Spleen (tissue), 11 donors: ENCODE measurements at regions not wholly inside any gene's neighbourhood (a gene's known extent, or its start where the extent isn't known, plus 50 kb on each side); places are given as distances from the start of the nearest gene placed in this dataset.

Source experiments
- DNase-seq: peaks from one replicate; pipeline ENCODE4 v3.0.0-alpha.2; 2020
- H3K27ac ChIP-seq, 8 donors: fragments of 200-600 bp; sonication (generic) in 7 of 8; 1 replicate in 4 of 8; 2 replicates in 4 of 8; pipeline versions ENCODE4 v1.5.0 to v1.8.0; 2016 to 2021; ENCODE audit warnings: inconsistent platforms in 4 of 8, mild to moderate bottlenecking in 4 of 8, moderate library complexity in 1 of 8
- H3K27me3 ChIP-seq, 7 donors: fragments of 200-600 bp; sonication (generic) in 6 of 7; replicated peaks in 1 of 7; 1 replicate in 4 of 7; 2 replicates in 3 of 7; pipeline versions ENCODE4 v1.5.0 to v1.8.0; 2016 to 2021; ENCODE audit warnings: inconsistent platforms in 3 of 7, mild to moderate bottlenecking in 1 of 7
- H3K36me3 ChIP-seq, 6 donors: fragments of 200-600 bp; sonication (generic) in 5 of 6; 1 replicate in 4 of 6; 2 replicates in 2 of 6; pipeline versions ENCODE4 v1.5.0 to v1.8.0; 2016 to 2021; ENCODE audit warnings: inconsistent platforms in 2 of 6
- H3K4me1 ChIP-seq, 6 donors: fragments of 200-600 bp; sonication (generic) in 5 of 6; 1 replicate in 3 of 6; 2 replicates in 3 of 6; pipeline versions ENCODE4 v1.5.0 to v1.8.0; 2016 to 2021; ENCODE audit warnings: inconsistent platforms in 3 of 6
- H3K4me3 ChIP-seq, 8 donors: fragments of 200-600 bp; sonication (generic) in 7 of 8; 1 replicate in 4 of 8; 2 replicates in 4 of 8; pipeline versions ENCODE4 v1.5.0 to v1.8.0; 2016 to 2021; ENCODE audit warnings: inconsistent platforms in 4 of 8, mild to moderate bottlenecking in 4 of 8, moderate library complexity in 2 of 8
- H3K9me3 ChIP-seq, 8 donors: fragments of 200-600 bp; sonication (generic) in 7 of 8; 1 replicate in 4 of 8; 2 replicates in 4 of 8; pipeline versions ENCODE4 v1.5.0 to v1.8.0; 2016 to 2021; ENCODE audit warnings: inconsistent platforms in 4 of 8
- POLR2A ChIP-seq, 3 donors: fragments of 450-650 bp; IDR thresholded peaks; one replicate each; pipeline ENCODE4 v1.5.1; 2017; ENCODE audit warnings: antibody characterized with exemption in 3 of 3, mild to moderate bottlenecking in 1 of 3
- POLR2AphosphoS5 ChIP-seq, 3 donors: sonication (generic); formaldehyde crosslinking; IDR thresholded peaks; one replicate each; pipeline ENCODE4 v1.5.1; 2017; ENCODE audit warnings: antibody characterized with exemption in 3 of 3
- WGBS, 5 donors: extraction: QIAGEN DNeasy Blood & Tissue Kit in 3 of 5; methylation state at CpG; one replicate each; pipeline versions ENCODE4 v1.1.5 to v1.1.7; 2013 to 2018; 5-methylcytosine and 5-hydroxymethylcytosine counted together
- intact Hi-C: fragments of 100-400 bp; cut with DNase I; formaldehyde crosslinking; loops from one replicate; pipeline ENCODE4 v1.15.0; 2023; ENCODE audit warnings: low total_unique reads
- TF ChIP-seq, protein P1 (sequence below), 11 experiments: fragments of 200-600 bp in 7 of 11; fragments of 450-650 bp in 4 of 11; sonication (generic) in 4 of 11; IDR thresholded peaks in 8 of 11; conservative IDR thresholded peaks in 3 of 11; 1 replicate in 7 of 11; 2 replicates in 4 of 11; pipeline versions ENCODE4 v1.4.0 to v1.8.0; 2016 to 2021; ENCODE audit warnings: antibody characterized with exemption in 11 of 11, inconsistent platforms in 4 of 11, mild to moderate bottlenecking in 1 of 11
- donor health status: healthy with polysubstance abuse.
- donor health status: DM: no; HTN: no; CAD: no; lungs with moderate emphysema.
- donor health status: DM: no; HTN: no; CAD: no.
- donor health status: Bipolar disorder and iron deficiency.
- donor health status: healthy.
- donor health status: DM: no; HTN: no; CAD: no.
- donor health status: DM: yes; HTN: yes; CAD: no.

DNA sequence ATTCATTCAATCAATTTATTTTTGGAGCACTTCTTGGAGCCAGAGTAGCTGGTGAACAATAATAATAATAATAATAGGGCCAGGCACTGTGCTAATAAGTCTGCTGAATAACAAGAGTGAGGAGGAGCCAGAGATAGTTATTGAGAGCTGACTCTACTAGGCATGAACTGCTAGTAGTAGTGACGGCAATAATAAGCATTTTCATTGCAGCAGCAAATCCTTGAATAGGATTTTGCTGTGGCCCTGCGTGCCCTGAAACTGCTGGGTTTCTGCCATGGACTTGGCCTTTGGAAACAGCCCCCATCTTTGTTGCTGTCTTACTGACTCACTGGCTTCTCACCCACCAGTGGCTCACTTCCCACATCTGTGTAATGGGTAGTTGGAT is 545.9 kb downstream of the MIAT start:
- H3K4me3 ChIP-seq, result no peak overlapping the region

DNA sequence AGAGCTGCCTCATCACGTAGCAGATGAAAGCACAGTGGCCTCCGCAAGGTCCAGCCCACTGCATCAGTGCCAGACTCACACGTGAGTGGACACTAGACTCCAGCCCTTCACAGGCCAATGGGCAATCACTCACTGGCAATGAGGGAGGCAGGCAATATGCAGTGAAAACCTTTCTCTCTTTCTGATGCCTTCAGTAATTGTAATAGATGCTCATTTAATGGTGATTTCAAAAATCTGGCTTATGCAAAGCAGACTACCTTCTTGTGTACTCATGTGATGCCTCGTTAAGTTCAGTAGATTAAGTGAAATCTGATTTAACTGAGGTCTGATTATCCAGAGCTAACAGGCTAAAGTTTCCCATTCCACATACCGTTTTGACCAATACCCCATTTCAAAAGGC is 546.9 kb downstream of the MIAT start:
- no peak for DNase-seq

More for the DNA sequence above, 545.9 kb downstream of the MIAT start:
- H3K36me3 ChIP-seq, result no peaks in the 10 kb centered on the region
- H3K4me1 ChIP-seq, result no peaks in the 10 kb centered on the region
- no peak overlapping the region for H3K27ac ChIP-seq
- DNase-seq, result no peak
- no peaks in the 10 kb centered on the region for H3K9me3 ChIP-seq
- TF ChIP-seq, protein P1, sequence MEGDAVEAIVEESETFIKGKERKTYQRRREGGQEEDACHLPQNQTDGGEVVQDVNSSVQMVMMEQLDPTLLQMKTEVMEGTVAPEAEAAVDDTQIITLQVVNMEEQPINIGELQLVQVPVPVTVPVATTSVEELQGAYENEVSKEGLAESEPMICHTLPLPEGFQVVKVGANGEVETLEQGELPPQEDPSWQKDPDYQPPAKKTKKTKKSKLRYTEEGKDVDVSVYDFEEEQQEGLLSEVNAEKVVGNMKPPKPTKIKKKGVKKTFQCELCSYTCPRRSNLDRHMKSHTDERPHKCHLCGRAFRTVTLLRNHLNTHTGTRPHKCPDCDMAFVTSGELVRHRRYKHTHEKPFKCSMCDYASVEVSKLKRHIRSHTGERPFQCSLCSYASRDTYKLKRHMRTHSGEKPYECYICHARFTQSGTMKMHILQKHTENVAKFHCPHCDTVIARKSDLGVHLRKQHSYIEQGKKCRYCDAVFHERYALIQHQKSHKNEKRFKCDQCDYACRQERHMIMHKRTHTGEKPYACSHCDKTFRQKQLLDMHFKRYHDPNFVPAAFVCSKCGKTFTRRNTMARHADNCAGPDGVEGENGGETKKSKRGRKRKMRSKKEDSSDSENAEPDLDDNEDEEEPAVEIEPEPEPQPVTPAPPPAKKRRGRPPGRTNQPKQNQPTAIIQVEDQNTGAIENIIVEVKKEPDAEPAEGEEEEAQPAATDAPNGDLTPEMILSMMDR (IDR thresholded peaks at IDR 0.05 in 8 of 11, conservative IDR thresholded peaks at IDR 0.05 in 3 of 11), result no peak
- TF ChIP-seq POLR2A (IDR thresholded peaks at IDR 0.05), result no peak
- TF ChIP-seq POLR2AphosphoS5 (IDR thresholded peaks at IDR 0.05), result no peak
- intact Hi-C loops, result no loop called here
- 85 to 95% (median 91%) methylated on average over 2 of the region's 2 CpGs for WGBS, 5 donors
- peaks cover 0 to 15% (median 0%) of the 10 kb centered on the region in 7 donors for H3K27me3 ChIP-seq

DNA sequence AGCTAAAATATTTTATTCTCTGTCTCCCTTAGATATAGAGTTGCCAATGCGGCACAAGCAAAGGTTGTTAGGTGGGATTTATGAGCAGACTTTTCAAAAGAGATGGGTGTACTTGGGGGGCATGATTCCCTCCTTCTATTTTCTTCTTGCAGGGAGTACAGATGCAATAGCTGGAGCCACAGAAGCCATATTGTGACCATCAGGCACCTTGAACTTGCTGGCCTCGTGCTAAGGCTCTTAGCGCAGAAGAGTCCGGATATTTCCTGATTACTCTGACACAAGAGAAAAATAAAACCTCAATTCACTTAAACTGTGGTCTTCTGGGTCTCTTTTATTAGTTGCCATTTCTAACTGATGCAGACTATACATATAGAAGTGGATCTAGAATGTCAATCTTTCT is 547.4 kb downstream of the MIAT start:
- DNase-seq, result no peak
- TF ChIP-seq, protein P1 (IDR thresholded peaks at IDR 0.05 in 8 of 11, conservative IDR thresholded peaks at IDR 0.05 in 3 of 11), result no peak
- TF ChIP-seq POLR2AphosphoS5 (IDR thresholded peaks at IDR 0.05), result no peak
- TF ChIP-seq POLR2A (IDR thresholded peaks at IDR 0.05), result no peak
- Histone ChIP-seq H3K4me3 (no peak overlapping the region), H3K27ac (no peak overlapping the region), H3K9me3 (no peaks in the 10 kb centered on the region), H3K4me1 (no peaks in the 10 kb centered on the region), H3K36me3 (no peaks in the 10 kb centered on the region), H3K27me3 (peaks cover 0 to 18% (median 0%) of the 10 kb centered on the region in 7 donors)
- intact Hi-C loops, result no loop called here
- 89 to 97% (median 93%) methylated on average over 4 of the region's 4 CpGs for WGBS, 5 donors

More for the DNA sequence above, 546.9 kb downstream of the MIAT start:
- Histone ChIP-seq H3K4me3 (no peak overlapping the region), H3K27me3 (peaks cover 0 to 18% (median 0%) of the 10 kb centered on the region in 7 donors), H3K4me1 (no peaks in the 10 kb centered on the region), H3K27ac (no peak overlapping the region), H3K9me3 (no peaks in the 10 kb centered on the region), H3K36me3 (no peaks in the 10 kb centered on the region)
- TF ChIP-seq, protein P1 (IDR thresholded peaks at IDR 0.05 in 8 of 11, conservative IDR thresholded peaks at IDR 0.05 in 3 of 11), result no peak
- TF ChIP-seq POLR2AphosphoS5 (IDR thresholded peaks at IDR 0.05) (no peak), POLR2A (IDR thresholded peaks at IDR 0.05) (no peak)
- intact Hi-C loops, result no loop called here
- WGBS, 5 donors, result 78 to 86% (median 79%) methylated on average over 5 of the region's 5 CpGs

DNA sequence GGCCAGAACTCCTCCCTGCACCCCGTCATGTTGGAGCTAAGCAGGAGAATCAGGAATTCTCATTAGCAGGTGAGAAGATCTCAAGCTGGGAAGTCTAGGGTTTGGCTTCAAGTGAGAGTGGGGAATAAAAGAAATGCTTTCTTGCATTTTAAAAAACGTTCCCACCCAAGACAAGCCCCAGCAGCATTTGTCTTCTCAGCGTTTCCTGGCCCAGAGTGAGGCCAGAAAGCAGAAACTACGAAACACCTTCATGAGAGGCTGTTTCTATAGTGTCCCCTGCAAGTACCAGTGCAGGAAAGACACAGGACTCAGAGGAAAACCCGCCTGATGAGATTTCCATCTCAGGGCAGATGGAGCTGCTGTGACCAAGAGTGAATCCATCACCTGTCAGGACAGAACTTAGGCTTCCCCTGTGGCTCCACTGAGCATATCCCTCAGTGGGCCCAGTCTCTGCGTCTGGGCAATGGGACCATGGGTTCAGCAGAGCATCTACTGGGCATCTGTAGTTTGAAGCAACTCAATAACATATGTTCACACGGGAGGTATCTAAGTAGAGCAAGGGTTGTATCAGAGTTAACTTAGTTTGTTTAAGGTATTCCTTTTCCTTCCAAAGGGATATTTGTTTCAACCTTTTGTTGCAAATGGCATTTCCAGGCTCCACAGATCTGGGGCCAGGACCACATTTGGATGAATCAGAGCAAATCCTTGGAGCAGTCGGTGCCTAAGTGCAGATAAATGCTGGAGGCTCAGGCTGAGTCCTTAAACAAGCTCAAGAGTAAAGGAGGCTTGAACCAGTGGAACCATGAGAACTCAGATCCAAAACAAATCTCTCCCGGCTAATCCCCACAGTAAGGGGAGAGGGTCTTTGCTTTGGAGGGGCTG is 548.3 kb downstream of the MIAT start:
- Histone ChIP-seq H3K9me3 (no peaks in the 10 kb centered on the region), H3K27ac (no peak overlapping the region), H3K4me1 (no peaks in the 10 kb centered on the region), H3K27me3 (peaks cover 0 to 18% (median 0%) of the 10 kb centered on the region in 7 donors), H3K36me3 (no peaks in the 10 kb centered on the region), H3K4me3 (no peak overlapping the region)
- TF ChIP-seq POLR2AphosphoS5 (IDR thresholded peaks at IDR 0.05), result no peak
- TF ChIP-seq, protein P1 (IDR thresholded peaks at IDR 0.05 in 8 of 11, conservative IDR thresholded peaks at IDR 0.05 in 3 of 11), result no peak
- WGBS, 5 donors, result 62 to 72% (median 69%) methylated on average over 9 of the region's 9 CpGs
- no peak for DNase-seq
- intact Hi-C loops, result no loop called here
